HG02588 (cell line): ENCODE measurements at regions not wholly inside any gene's neighbourhood (a gene's known extent, or its start where the extent isn't known, plus 50 kb on each side); places are given as distances from the start of the nearest gene placed in this dataset.
"Not testable (repeated sequence)": the region's sequence is repeated elsewhere in the genome, so short reads cannot be mapped to it uniquely, and the experiment has no call there.

Experiments
- ATAC-seq: cut with Tn5 transposase; IDR thresholded peaks from one replicate; pipeline ENCODE4 v1.9.1; 2021; ENCODE audit warnings: mild to moderate bottlenecking, moderate library complexity; ENCODE audit not compliant: unreplicated experiment

DNA sequence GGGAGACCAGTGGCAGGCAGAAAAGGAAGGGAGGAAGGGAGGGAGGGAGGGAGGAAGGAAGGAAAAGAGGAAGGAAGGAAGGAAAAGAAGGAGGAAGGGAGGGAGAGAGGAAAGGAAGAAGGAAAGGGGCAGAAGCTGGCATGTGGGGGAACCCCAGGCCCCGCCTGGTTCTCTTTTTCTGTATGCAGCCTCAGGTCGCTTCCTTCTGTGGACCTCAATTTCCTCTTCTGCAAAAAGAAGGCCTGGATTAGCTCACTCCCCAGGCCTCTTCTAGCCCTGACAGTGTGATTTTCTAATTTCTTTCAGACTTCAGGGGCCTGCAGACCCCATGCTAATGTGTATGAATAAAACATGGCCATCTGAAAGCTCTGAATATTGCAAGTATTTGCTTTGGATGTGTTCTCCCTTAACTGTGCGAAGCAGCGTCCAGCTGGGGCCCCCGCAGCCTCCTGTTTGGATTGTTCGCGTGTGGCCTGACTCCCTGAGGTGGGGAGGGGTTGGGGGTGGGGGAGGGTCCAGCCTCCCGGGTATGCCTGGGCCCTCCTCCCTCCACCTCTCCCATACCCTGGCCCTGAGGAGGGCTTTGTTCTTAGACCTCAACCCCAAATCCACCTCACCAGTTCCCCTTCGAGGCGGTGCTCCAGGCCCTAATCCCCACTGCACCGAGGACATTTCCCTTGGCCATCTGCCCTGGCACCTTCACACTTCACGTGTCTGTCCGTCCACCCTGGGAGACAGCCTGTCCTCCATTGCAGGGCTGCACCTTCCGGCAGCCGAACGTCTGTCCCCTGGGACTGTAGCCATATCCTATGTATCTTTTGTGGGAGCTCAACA, 199.9 kb upstream of the ATP6AP2 start:
- no peak for ATAC-seq

DNA sequence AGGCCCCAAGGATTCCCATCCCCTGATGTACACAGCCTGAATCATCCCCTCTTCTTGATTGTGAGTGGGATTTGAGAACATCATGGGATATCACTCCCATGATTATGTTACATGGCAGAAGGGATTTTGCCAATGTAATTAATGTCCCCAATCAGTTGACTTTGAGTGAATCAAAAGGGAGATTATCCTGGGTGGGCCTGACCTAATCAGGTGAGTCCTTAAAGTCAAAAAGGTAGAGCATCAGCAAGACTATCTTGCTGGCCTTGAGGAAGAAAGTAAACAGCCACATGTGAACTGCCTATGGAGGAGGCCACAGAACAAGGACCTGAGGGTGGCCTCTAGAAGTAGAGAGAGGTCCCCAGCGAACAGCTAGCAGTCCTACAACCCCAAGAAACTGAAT, 203.1 kb upstream of the ATP6AP2 start:
- ATAC-seq = no peak

DNA sequence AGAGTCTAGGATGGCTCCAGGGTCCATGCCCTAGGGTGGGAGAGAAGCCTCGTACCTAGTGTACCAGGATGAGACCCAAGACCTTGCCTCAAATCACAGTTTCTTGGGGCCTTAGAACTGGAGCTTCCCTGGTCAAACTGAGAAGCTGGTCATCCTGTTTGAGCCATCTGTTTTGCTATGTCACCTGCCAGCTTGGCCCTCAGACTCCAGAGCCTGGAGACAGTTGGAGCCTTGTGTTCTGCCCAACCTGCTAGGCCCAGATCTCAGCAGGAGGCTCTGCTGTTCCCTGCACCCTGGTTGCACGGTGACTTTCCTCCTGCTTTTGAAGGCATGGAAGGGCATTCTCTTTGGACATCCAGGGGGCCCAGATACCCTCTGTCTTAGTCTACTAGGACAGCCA, 206.3 kb upstream of the ATP6AP2 start:
- no peak for ATAC-seq

DNA sequence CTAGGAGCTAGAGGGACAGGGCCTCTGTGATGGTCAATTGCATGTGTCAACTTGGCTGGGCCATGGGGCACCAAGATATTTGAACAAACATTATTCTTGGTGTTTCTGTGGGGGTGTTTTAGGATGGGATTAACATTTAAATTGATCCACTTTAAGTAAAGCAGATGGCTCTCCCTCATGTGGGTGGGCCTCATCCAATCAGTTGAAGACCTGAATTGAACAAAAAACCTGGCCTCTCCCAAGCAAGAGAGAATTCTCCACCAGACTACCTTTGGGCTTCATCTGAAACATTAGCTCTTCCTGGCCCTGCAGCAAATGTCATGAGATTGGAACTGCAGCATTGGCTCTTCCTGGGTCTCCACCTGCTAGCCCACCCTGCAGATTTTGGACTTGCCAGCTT, 207.1 kb upstream of the ATP6AP2 start:
- ATAC-seq = no peak

DNA sequence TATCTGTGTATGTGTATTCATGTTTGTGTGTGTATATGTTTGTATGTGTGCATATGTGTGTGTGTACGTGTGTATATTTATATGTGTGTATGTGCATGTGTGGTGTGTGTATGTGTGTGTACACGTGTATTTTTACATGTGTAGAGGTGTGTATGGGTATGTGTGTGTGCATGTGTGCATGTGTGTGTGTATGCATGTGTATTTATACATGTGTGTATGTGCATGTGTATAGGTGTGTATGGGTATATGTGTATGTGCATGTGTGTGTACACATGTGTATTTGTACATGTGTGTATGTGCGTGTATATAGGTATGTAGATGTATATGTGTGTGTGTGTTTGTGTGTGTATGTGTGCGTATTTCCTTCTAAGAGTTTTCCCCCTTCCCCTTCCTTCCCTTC, 207.7 kb upstream of the ATP6AP2 start:
- no peak for ATAC-seq

DNA sequence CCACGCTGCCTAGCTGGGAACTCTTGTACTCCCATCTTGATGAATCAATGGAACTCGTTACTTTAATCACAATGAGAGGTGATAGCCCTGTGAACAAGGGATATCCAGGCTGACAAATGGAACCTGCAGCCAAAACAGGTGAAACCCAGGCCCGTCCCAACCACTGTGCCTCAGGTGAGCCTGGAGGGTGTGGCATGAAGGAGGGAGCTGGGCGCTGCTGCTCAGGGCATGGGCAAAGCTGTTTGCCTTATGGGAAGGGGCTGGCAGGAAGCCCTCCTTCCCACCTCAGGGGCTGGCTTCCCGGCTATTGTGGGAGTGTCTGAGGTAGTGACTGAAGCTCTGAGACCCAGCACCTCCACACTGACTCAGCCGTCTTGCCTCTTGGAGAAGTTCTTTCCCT, 209.4 kb upstream of the ATP6AP2 start:
- ATAC-seq = no peak

DNA sequence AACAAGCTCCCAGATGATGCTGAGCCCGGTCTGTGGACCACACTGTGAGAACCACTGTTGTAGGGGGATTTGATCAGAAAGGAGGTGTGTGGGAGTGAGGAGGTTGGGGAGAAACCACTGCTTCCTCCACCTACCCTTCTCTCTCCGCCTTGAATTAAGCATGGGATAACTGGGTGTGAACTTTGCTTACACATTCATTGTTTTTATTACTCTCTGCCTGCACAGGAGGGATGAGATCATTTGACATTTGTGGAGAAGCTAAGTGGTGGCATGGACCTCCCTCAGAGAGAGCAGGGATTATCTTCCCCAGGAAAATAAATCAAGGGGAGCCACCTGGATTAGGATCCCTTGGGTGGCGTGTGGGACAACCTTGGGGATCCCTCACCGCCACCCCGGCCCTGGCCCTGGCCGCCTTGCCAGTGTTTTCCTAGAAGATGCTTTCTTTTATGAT, 212.1 kb upstream of the ATP6AP2 start:
- no peak for ATAC-seq

DNA sequence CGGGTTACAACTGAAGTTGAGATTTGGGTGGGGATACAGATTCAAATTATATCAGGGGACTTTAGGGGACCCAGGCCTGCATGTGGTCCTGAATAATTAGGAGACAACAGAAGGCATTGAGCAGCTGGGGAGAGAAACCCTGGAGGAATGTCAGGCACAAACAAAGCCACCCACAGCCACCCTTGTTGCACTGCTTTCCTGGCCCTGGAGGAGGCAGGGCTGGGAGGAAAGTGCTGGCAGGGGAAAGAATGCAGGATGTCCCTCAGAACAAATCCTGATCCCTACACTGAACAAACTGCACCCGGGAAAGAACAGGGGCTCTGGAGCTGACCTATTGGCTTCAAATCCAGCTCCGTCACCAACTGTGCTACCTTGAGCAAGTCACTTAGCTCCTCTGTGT, 214.1 kb upstream of the ATP6AP2 start:
- no peak for ATAC-seq

DNA sequence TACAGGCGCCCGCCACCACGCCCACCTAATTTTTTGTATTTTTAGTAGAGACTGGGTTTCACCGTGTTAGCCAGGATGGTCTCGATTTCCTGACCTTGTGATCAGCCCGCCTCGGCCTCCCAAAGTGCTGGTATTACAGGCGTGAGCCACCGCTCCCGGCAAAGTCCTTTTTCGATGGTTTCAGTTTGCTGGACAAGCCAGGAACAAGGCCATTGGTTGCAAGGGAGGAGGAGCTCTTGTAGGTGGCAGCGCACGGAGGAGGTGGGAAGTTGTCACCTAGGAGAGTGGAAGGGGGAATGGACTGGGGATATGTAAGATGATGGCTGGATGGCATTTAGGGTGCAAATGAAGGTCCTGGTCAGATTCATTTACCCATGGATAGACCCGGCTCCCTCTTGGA, 218.5 kb upstream of the ATP6AP2 start:
- not testable (repeated sequence) for ATAC-seq

DNA sequence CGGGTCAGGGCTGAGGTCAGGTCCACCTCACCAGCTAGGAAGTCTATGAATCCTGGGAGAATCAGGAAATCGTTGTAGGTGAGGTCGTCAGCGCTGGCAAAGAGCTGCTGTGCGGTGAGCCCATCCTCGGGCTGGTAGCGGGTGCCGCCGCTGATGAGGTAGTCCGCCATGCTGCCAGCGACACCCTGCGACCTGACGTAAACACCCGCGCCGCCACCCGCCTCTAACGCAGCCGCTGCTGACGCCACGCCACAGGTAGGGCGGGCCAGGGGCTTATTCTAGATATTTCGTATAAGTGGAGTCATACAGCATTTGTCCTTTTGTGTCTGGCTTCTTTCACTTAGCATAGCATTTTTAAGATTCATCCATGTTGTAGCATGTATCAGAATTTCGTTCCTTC, 220.2 kb upstream of the ATP6AP2 start:
- no peak for ATAC-seq

DNA sequence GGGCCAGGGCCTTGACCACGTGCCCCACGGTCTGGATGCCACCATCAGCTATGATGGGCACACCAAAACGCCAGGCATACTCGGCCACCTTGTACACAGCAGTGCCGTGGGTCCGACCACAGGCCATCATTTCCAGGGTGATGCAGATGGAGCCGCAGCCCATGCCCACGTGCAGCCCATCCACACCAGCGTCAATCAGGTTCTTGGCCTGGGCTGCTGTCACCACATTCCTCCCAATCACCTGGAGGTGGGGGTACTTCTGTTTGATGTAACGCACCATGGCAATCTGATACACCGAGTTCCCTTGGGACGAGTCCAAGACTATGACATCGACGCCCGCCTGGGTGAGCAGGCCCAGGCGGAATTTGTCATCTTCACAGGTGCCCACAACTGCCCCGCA, 221.2 kb upstream of the ATP6AP2 start:
- ATAC-seq = no peak

DNA sequence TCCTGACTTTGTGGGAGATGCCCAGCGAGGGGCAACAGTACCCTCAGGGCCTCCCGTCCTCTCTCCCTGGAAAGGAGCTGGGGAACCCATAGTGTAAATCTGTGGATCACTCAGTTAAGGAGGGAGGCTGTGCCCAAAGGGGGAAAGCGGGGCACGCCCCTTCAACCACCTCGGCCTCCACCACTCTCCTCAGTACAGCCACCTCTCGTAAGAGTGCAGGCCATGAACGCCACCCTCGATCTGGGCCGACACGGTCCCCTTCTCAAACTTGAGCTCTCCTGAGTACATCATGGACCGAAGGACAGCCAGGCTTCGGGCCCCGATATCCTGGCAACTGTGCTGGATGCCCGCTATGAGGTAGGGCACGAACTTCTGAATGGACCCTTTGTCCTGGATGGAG, 221.8 kb upstream of the ATP6AP2 start:
- no peak for ATAC-seq

DNA sequence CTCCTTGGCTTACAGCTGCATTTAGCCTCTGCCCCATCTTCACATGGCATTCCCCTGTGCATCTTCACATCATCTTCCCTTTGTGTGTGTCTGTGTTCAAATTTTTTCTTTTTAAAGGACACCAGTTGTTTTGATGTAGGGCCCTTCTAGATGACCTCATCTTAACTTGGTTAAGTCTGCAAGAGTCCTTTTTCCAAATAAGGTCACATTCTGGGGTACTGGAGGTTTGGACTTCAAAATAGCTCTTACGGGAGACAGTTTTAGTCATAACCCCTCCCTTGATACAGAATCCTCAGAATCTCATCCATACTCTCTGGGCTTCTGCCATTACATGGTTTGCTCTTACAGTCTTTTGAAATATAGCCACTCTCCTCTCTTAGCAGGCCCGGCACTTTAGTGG, 231.5 kb upstream of the ATP6AP2 start:
- ATAC-seq = no peak

DNA sequence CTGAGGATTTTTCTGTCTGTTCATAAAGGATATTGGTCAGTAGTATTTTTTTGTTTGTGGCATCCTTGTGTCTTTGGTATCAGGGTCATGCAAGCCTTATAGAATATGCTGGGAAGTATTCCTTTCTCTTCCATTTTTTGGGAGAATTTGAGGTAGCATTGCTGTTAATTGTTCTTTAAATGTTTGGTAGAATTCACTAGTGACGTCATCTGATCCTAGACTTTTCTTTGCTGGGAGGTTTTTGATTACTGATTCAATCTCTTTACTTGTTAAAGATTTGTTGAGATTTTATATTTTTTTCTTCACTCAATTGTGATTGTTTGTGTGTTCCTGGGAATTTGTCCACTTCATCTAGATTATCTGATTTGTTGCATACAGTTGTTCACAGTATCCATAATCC, 234.4 kb upstream of the ATP6AP2 start:
- ATAC-seq = no peak

DNA sequence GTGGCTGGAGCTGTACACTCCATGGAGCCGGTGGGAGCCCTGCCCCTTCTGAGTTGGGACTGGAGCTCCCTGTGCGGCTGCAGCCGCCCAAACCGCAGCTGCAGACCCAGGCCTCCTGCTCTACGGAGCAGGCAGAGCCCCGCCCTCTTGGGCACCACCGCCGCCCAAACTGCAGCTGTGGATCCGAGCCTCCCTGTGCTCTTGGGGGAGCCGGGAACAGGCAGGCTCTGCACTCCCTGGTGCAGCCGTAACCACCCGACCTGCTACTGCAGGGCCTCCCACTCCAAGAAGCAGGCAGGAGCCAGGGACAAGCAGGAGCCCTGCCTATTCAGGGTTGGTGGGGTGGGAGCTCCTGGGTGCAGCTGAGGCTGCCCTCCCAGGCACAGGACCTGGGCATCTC, 237.5 kb upstream of the ATP6AP2 start:
- ATAC-seq = no peak

DNA sequence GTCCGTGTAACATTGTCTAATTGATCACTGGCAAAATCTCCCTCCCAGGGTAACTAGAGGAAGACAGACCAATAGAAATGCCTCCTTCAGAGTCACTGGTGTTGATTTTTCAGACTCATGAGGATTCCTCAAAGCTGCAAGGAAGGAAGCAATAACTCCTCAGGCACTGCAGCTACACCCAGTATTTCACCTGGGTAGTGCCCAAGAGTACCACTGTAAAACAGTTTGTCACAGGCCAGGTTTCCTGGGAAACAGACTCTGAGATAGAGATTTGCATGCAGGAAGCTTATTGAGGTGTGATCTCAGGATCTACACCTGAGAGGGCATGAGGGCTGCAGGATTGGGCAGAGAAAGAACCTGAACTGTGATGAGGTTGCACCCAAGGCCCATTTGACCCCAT, 240.7 kb upstream of the ATP6AP2 start:
- ATAC-seq = no peak

DNA sequence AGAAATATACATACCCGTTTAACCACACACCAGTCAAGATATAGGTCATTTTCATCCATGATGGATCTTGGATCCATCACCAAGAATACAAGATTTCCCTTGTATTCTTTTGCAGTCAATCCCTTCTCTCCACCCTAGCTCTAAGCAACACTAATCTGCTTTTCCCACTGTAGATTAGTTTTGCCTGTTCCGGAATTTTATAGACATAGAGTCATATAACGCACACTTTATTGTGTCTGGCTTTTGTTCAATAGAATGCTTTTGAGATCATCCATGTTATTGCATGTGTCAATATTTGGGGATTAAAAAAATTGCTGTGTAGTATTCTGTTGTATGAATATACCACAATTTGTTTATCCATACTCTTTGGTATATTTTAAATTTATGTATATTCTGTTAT, 235.6 kb upstream of the BCOR start:
- no peak for ATAC-seq

DNA sequence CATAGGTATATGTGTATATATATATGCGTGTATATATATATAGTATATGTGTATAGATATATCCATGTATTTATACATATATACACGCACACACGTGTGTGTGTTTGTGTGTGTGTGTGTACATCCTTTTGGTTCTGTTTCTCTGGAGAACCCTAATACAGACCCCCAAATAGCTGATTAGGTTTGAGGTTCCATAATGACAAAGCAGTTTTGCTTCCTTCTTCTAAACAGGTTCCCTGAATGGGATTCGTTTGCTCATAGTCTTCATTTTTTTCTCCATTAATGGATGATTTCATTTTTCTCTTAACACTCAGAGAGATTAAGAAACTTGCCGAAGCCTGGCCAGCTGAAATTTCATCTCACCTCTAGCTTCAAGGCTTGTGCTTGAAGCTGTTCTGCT, 234.0 kb upstream of the BCOR start:
- no peak for ATAC-seq

DNA sequence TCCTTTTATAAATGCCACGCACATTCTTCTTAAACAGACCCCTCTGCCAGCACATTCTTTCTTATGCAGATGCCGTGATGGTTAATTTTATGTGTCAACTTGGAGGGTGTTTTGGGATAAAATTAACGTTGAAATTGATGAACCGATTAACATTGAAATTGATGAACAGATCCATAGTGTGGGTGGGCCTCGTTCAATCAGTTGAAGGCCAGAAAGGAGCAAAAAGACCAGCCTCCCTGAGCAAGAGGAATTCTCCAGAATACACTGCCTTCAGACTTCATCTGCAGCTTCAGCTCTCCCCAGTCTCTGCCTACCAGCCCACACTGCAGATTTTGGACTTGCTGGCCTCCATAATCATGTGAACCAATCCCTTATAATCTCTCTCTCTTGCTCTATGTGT, 233.6 kb upstream of the BCOR start:
- no peak for ATAC-seq

DNA sequence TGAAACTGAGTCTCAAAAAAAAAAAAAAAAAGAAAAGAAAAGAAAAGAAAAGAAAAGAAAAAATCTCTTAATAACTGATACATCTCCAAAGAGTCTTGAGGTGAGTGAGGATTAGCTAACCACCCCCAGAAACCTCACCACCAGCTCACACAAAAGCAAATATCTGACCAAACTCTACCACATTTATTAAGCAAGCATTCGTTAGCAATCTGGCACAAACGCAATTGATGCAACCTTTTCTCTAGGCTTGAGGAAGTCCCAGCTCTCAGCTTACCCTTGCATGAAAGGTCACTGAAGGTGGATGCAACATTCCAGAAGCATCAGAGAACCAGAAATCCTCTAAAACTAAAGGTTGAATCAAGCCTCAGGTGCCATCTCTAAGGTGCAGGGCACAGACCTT, 231.9 kb upstream of the BCOR start:
- no peak for ATAC-seq

DNA sequence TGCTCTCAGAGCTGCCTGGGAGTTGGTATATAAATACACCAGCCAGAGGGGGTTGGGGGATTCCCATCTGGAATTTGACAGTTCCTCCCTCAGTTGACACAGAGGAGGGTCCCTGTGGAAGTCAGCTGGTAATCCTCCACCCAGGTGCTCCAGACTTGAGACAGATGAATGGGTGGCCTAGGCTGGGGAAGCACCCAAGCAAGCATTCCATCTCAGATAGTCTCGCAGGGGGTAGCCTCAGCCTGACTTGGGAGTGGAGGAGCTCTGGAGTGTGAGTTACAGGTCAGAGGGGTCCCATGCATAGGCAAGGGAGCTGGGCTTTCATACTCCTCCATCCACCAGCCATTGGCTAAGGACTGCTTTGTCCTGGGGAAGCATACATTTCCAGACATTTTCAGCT, 229.3 kb upstream of the BCOR start:
- no peak for ATAC-seq

DNA sequence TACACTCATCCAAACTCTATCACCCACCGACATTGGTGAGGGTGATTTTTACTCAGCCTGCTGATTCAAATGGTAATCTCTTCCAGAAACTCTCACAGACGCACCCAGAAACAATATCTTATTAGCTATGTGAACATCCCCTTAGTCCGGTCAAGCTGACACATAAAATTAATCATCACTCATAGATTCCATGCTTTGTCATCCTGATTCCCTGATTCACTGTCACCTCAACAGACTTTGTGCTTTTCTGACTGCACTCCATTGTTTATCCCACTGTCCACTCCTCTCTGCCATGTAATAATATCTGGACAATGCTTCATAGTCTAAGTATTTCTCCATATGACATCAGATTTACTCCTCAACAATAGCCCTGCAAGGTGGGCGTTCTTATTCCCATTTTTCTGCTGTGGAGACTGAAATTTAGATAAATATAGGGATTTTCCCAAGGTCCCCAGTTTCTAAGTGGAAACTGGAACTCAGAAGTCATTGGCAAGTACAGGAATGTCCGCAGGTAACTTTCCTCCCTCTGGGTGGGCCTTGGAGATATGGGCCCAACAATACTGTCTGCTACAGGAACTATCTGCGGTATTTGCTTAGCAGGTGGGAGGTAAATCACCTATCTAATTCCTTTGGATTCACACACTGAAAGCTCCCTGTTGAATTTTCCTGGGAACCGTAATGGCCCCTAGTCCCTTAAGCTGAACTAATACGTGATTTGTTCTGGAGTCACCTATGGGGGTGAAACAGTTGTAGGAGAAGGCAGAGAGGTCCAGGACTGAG, 228.6 kb upstream of the BCOR start:
- no peak for ATAC-seq
